GM23338 (cell line): ENCODE measurements at regions not wholly inside any gene's neighbourhood (a gene's known extent, or its start where the extent isn't known, plus 50 kb on each side); places are given as distances from the start of the nearest gene placed in this dataset.

ENCODE experiments used
- ATAC-seq: fragments of 200-7000 bp; cut with Tn5 transposase; 3 replicates; pipeline ENCODE4 v1.9.1; 2020
- DNase-seq: peaks from one replicate; pipeline ENCODE4 v3.0.0-alpha.2; 2015; ENCODE audit warnings: low spot score
- H2AFZ ChIP-seq: fragments of 200-600 bp; sonication (generic); 2 replicates; pipeline ENCODE4 v1.8.0; 2016; ENCODE audit warnings: antibody characterized with exemption, mild to moderate bottlenecking, moderate library complexity
- H3F3A ChIP-seq: fragments of 200-600 bp; sonication (generic); replicated peaks from 2 replicates; pipeline ENCODE4 v1.8.0; 2017; ENCODE audit warnings: antibody characterized with exemption, mixed run types, low read depth
- H3K27ac ChIP-seq: fragments of 200-600 bp; sonication (generic); 2 replicates; pipeline ENCODE4 v1.6.1; 2016; ENCODE audit warnings: low read depth
- H3K27me3 ChIP-seq: fragments of 200-600 bp; sonication (generic); 2 replicates; pipeline ENCODE4 v1.8.0; 2016; ENCODE audit warnings: mild to moderate bottlenecking, mixed run types, moderate library complexity; ENCODE audit not compliant: insufficient read depth
- H3K36me3 ChIP-seq: fragments of 200-600 bp; sonication (generic); 2 replicates; pipeline ENCODE4 v1.8.0; 2016; ENCODE audit warnings: mild to moderate bottlenecking; ENCODE audit not compliant: insufficient read depth
- H3K4me1 ChIP-seq: fragments of 200-600 bp; sonication (generic); 2 replicates; pipeline ENCODE4 v1.8.0; 2016; ENCODE audit warnings: mild to moderate bottlenecking, moderate library complexity; ENCODE audit not compliant: insufficient read depth
- H3K4me2 ChIP-seq: fragments of 200-600 bp; sonication (generic); 2 replicates; pipeline ENCODE4 v1.7.1; 2017; ENCODE audit warnings: mixed run types
- H3K4me3 ChIP-seq: fragments of 200-600 bp; sonication (generic); 2 replicates; pipeline ENCODE4 v1.6.1; 2016; ENCODE audit warnings: mixed run types
- H3K79me2 ChIP-seq: fragments of 200-600 bp; sonication (generic); replicated peaks from 2 replicates; pipeline ENCODE4 v1.8.0; 2017; ENCODE audit warnings: mild to moderate bottlenecking; ENCODE audit not compliant: insufficient read depth
- H3K9me2 ChIP-seq: fragments of 200-600 bp; sonication (generic); 2 replicates; pipeline ENCODE4 v1.8.0; 2017; ENCODE audit not compliant: insufficient read depth
- H4K20me1 ChIP-seq: fragments of 200-600 bp; sonication (generic); replicated peaks from 2 replicates; pipeline ENCODE4 v1.8.0; 2017; ENCODE audit warnings: mild to moderate bottlenecking; ENCODE audit not compliant: insufficient read depth
- H3K27ac Mint-ChIP-seq: 2 replicates; pipeline ENCODE4 v1.8.0; 2020; ENCODE audit warnings: inconsistent platforms, mild to moderate bottlenecking, moderate library complexity, mixed read lengths
- H3K27me3 Mint-ChIP-seq: 3 replicates; pipeline ENCODE4 v1.8.0; 2022; ENCODE audit warnings: low read depth, mild to moderate bottlenecking, moderate library complexity, mixed read lengths, inconsistent platforms; ENCODE audit not compliant: insufficient read depth, poor library complexity
- H3K36me3 Mint-ChIP-seq: 3 replicates; pipeline ENCODE4 v1.8.0; 2021; ENCODE audit warnings: low read depth, mild to moderate bottlenecking, inconsistent platforms, moderate library complexity, mixed read lengths
- H3K4me1 Mint-ChIP-seq: 3 replicates; pipeline ENCODE4 v1.8.0; 2020; ENCODE audit warnings: mild to moderate bottlenecking, inconsistent platforms, mixed read lengths
- H3K4me3 Mint-ChIP-seq: 3 replicates; pipeline ENCODE4 v1.8.0; 2021; ENCODE audit warnings: moderate library complexity, mild to moderate bottlenecking, inconsistent platforms, mixed read lengths
- H3K9me3 Mint-ChIP-seq: 3 replicates; pipeline ENCODE4 v1.8.0; 2020; ENCODE audit warnings: moderate library complexity, mild to moderate bottlenecking, inconsistent platforms, mixed read lengths
- ETS1 ChIP-seq: IDR thresholded peaks from 2 replicates; pipeline ENCODE4 v1.6.1; 2016; ENCODE audit warnings: antibody characterized with exemption
- EZH2 ChIP-seq: fragments of 200-600 bp; sonication (generic); IDR thresholded peaks from one replicate; pipeline ENCODE4 v1.8.0; 2017; ENCODE audit warnings: antibody characterized with exemption, mild to moderate bottlenecking, low read depth; ENCODE audit not compliant: unreplicated experiment
- EZH2phosphoT487 ChIP-seq: fragments of 200-600 bp; sonication (generic); IDR thresholded peaks from one replicate; pipeline ENCODE4 v1.8.1; 2018; ENCODE audit warnings: antibody characterized with exemption; ENCODE audit not compliant: unreplicated experiment
- JUNB ChIP-seq: IDR thresholded peaks from one replicate; pipeline ENCODE4 v1.6.1; 2016; ENCODE audit warnings: antibody characterized with exemption; ENCODE audit not compliant: unreplicated experiment
- NANOG ChIP-seq: IDR thresholded peaks from 2 replicates; pipeline ENCODE4 v1.6.1; 2016; ENCODE audit warnings: antibody characterized with exemption, borderline replicate concordance
- POLR2AphosphoS5 ChIP-seq: IDR thresholded peaks from 2 replicates; pipeline ENCODE4 v1.6.1; 2016; ENCODE audit warnings: antibody characterized with exemption, low read depth
- STAT1 ChIP-seq: IDR thresholded peaks from one replicate; pipeline ENCODE4 v1.6.1; 2016; ENCODE audit warnings: antibody characterized with exemption; ENCODE audit not compliant: unreplicated experiment
- ZNF114 ChIP-seq: fragments of 250-450 bp; sonication (Bioruptor Pico); IDR thresholded peaks from 2 replicates; pipeline ENCODE4 v1.5.0; 2020; ENCODE audit warnings: mild to moderate bottlenecking, moderate library complexity
- ZNF331 ChIP-seq: fragments of 250-450 bp; sonication (Bioruptor Pico); IDR thresholded peaks from 2 replicates; pipeline ENCODE4 v1.5.0; 2020; ENCODE audit warnings: low read depth, mild to moderate bottlenecking, moderate library complexity
- ZNF462 ChIP-seq: fragments of 250-450 bp; sonication (Bioruptor Pico); IDR thresholded peaks from 2 replicates; pipeline ENCODE4 v1.5.0; 2020; ENCODE audit warnings: mild to moderate bottlenecking, moderate library complexity
- TF ChIP-seq, protein P1 (sequence below), 2 experiments: fragments of 200-600 bp in 1 of 2; sonication (generic) in 1 of 2; conservative IDR thresholded peaks; 2 replicates each; pipeline versions ENCODE4 v1.5.1 to v1.6.1; 2016 to 2017; ENCODE audit warnings: antibody characterized with exemption in 2 of 2, low read depth in 2 of 2, mild to moderate bottlenecking in 2 of 2, moderate library complexity in 1 of 2

DNA sequence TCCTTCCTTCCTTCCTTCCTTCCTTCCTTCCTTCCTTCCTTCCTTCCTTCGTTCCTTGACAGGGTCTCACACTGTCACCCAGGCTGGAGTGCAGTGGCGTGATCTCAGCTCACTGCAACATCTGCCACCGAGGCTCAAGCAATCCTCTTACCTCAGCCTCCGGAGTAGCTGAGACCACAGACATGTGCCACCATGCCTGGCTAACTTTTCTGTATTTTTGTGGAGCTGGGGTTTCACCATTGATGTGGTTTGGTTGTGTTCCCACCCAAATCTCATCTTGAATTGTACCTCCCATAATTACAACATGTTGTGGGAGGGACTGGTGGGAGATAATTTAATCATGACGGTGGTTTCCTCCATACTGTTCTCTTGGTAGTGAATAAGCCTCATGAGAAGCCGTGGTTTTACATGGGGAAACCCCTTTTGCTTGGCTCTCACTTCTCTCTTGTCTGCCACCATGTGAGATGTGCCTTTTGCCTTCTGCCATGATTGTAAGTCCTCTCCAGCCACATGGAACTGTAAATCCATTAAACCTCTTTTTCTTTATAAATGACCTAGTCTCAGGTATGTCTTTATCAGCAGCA is 90.3 kb upstream of the MPHOSPH6 start (continued):
- TF ChIP-seq, protein P1, sequence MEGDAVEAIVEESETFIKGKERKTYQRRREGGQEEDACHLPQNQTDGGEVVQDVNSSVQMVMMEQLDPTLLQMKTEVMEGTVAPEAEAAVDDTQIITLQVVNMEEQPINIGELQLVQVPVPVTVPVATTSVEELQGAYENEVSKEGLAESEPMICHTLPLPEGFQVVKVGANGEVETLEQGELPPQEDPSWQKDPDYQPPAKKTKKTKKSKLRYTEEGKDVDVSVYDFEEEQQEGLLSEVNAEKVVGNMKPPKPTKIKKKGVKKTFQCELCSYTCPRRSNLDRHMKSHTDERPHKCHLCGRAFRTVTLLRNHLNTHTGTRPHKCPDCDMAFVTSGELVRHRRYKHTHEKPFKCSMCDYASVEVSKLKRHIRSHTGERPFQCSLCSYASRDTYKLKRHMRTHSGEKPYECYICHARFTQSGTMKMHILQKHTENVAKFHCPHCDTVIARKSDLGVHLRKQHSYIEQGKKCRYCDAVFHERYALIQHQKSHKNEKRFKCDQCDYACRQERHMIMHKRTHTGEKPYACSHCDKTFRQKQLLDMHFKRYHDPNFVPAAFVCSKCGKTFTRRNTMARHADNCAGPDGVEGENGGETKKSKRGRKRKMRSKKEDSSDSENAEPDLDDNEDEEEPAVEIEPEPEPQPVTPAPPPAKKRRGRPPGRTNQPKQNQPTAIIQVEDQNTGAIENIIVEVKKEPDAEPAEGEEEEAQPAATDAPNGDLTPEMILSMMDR (conservative IDR thresholded peaks at IDR 0.05; ENCODE audit: low read depth in 2 of 2): no peak

DNA sequence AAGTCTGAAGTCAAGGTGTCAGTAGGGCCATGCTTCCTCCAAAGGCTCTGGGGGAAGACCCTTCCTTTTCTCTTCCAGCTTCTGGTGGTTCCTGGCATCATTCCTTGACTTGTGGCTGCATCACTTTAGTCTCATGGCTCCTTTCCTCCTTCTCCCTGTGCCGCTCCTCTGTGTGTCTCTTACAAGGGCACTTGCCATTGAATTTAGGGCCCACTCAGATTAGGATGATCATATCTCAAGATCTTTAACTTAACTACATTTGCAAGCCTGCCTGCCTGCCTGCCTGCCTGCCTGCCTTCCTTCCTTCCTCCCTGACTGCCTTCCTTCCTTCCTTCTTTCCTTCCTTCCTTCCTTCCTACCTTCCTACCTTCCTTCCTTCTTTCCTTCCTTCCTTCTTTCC is 89.7 kb upstream of the MPHOSPH6 start:
- H4K20me1 ChIP-seq: no peaks in the 10 kb centered on the region
- no peak overlapping the region for H3K4me3 ChIP-seq
- H3K4me2 ChIP-seq: no peak overlapping the region
- no peaks in the 10 kb centered on the region for H3K36me3 ChIP-seq
- H3K27me3 ChIP-seq: no peaks in the 10 kb centered on the region
- no peak for DNase-seq
- no peaks in the 10 kb centered on the region for H3K4me1 ChIP-seq
- no peak overlapping the region for H2AFZ ChIP-seq
- H3K79me2 ChIP-seq: no peaks in the 10 kb centered on the region
- Mint-ChIP-seq H3K36me3 (no peaks in the 10 kb centered on the region), H3K4me1 (peaks cover 6% of the 10 kb centered on the region), H3K9me3 (no peaks in the 10 kb centered on the region), H3K27ac (no peak overlapping the region), H3K27me3 (peaks cover 8% of the 10 kb centered on the region), H3K4me3 (no peak overlapping the region)
- H3F3A ChIP-seq: no peaks in the 10 kb centered on the region
- H3K9me2 ChIP-seq: no peaks in the 10 kb centered on the region
- ATAC-seq: no peak
- H3K27ac ChIP-seq: no peak overlapping the region
- TF ChIP-seq STAT1: no peak
- no peak for TF ChIP-seq POLR2AphosphoS5
- TF ChIP-seq ETS1: no peak
- no peak for TF ChIP-seq NANOG
- TF ChIP-seq, protein P1 (conservative IDR thresholded peaks at IDR 0.05; ENCODE audit: low read depth in 2 of 2): no peak
- no peak for TF ChIP-seq EZH2
- TF ChIP-seq ZNF462 (CRISPR knock-in tag): no peak
- no peak for TF ChIP-seq JUNB
- TF ChIP-seq ZNF114 (CRISPR knock-in tag): no peak
- no peak for TF ChIP-seq ZNF331 (CRISPR knock-in tag)
- no peak for TF ChIP-seq EZH2phosphoT487
